Fibroblast of skin of right biceps (primary cell): ENCODE measurements at regions not wholly inside any gene's neighbourhood (a gene's known extent, or its start where the extent isn't known, plus 50 kb on each side); places are given as distances from the start of the nearest gene placed in this dataset.

Experiments used
- DNase-seq: peaks from one replicate; pipeline ENCODE4 v3.0.0-alpha.2; 2013

DNA sequence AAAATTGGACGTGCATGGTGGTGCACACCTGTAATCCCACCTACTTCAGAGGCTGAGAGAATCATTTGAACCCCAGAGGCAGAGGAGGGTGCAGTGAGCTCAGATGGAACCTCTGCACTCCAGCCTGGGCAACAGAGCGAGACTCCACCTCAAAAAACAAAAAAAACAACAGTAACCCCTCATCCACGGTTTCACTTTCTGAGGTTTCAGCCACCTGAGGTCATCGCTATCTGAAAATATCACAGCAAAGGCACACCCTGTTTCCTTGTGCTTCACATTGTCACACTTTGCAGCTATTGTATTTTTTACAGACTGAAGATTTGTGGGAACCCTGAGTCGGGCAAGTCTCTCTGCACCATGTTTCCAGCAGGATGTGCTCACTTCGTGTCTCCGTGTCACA lies 54.1 kb upstream of the FOXQ1 start:
- no peak for DNase-seq

DNA sequence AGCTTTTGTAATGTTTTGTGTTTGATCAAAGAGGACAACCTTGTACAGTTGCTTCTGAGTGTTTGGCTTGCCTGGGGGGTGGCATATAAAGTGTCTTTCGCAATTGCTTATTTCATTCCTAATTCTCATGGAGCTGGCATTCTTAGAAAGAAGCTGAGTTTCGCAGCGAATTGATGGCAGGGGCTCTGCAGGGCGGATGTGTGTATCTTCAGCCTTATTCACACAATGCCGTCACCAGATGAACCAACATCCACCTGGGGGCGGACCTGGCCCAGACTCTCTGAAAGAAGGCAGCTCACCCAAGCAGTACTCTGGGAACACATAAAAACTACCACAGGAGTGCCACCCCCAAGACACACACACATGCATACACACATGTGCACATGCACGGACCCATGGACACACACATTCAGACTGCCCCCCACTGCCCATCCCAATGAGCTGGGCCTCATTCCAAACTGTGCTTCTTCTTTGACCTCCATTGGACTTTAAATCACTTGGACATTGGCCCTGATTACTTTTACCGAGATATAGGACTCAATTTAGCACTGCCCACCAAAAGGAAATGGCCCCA lies 55.4 kb upstream of the FOXQ1 start:
- no peak for DNase-seq

DNA sequence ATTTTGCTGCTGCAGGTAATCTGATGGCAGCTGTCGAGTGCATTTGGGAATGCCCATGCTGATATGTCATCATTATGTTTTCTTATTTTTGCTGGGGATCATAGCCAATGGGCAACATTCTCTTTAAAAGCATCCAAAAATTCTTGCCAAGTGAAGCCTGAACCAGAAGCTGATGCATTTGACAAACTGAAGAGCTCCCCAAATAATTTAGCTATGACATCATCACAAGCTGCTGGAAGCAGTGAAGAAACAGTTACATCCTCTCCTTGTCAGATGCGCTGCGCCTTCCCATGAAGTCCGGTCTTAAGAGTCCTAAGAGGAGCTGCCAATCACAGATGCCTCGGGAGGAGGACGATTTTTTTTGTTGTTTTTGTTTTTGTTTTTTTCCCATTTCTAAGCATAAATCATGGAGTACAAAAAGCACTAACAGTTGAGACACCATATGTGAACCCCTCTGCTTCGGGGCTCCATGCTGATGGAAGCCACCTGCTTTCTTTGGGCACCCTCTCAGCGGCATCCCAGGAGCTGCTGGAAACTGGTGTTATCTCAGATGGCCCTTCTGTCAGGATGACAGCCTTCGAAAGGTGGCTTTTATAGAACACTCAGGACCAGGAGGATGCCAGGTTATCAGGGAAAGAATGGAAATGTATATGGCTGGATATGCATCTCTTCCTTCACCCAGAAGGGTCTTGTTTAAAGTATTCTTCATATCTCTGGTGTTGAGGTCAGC lies 56.1 kb upstream of the FOXQ1 start:
- peak; percentile 65 for DNase-seq

DNA sequence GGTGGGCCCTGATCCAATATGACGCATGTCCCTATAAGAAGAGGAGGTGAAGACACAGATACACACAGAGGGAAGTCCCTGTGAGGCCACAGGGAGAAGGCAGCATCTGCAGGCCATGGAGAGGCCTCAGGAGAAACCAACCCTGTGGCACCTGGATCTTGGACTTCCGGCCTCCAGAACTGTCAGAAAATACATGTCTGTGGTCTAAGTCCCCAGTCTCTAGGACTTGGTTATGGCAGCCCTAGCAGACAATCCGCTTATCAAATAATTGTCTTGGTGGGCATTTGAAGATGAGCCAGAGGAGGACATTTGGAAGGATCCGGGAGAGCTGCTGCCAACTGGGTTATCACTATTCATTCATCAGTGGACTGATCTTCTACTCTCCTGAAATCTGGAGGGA lies 57.6 kb upstream of the FOXQ1 start:
- DNase-seq, result no peak

DNA sequence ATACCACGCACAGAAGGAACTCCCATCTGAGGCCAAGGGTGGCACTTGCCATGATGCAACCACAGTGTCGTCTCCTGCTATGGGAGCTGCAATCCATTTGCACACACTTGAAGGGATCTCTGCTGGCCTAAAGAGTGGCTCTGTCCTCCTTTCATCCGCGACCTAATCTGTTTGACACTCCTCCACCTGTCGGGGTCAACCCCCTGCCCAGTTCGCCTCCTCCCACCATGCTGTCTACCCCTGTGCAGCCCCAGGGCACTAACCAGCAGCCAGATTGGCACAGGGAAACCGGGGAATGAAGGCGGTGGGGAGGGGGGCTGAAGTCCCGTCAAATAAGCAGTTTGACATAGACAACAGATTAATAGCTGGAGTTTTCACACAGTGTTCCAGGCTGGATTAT lies 58.1 kb upstream of the FOXQ1 start:
- no peak for DNase-seq

DNA sequence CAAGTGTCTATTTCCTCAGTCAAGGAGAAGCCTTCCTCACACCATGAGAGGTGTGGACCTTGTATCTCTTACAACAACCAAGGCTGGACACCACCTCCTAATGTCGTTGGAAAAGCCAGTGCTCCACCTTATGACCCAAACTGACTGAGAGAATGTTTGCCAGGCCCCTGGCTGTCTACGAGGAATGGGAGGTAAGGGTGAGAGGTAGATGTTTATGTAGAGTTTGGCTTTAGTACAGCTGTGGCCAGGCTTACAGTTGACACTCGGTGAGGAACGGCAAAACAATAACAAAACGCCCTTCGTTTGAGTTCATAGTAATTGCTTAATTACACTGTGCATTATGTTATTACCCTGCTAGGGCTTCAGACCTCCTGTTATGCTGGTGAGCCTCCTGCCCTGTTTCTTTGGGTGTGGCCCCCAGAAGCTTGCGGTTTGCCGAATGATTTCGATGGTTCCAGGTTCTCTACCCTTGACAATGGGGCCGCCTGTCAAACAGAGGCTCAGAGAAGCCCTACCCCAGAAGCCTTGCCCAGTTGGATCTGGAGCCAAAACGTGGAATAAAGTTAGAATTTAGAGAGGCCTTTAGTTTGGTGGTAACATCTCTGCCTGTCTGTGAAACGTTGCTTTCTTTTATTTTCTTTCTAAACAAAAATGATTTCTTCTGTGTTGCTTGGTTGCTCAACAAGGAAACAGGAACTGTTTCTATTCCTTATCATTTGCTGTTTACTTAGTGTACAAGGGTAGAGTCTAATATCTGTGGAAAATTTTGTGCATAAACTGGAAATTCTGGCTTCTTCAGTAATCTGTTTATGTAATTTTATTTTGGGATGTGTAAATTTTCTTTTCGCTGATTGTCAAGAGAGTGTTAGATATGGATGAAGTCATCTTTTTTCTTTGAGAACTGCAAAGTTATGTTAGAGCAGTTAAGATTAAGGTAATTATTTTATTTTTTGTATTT lies 60.4 kb upstream of the FOXQ1 start:
- no peak for DNase-seq

DNA sequence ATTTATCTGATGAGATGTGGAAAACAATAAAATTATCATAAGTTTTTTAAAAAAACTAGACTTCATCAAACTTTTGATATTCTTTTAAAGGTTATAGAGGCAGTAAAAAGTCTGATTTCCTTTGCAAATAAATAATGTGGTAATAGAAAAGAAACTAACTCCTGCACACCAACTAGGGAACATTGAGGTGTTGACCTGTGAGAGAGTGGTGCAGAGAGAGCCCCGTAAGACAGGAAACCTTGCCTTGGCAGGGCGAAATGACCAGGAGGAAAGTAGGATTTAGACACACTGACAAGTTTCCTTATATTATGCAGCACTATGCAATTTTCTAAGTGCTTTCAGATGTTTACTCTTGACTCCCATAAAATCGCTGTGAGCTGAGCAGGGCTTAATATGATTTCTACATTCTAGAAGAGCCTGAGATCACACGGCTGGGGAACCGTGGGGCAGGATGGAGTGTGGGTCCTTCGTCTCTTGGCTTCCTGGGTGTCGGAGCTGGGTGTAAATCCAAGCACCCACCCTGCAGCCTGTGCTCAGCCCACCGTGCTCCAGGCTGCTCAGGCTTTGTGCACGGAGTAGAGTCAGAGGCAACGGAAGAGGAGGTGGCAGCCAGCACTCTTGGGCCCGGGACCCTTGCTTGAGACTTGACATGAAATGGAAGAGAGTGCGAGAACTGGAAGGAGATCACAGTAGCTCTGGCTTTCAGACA lies 61.3 kb upstream of the FOXQ1 start:
- no peak for DNase-seq

DNA sequence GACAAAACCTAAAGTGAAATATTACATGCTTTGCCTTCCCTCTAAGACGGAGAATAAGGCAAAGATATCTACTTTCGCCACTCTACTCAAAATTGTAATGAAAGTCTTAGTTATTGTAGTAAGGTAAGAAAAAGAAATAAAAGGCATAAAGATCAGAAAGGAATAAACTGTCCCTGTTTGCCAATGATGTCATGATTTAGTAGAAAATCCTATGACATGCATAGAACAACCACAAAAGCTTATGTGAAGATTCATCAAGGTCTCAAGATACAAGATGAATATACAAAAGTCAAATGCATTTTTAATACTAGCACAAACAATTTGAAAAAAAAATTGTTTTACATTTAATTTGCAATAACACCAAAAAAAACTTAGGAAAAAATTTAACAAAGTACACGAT lies 64.0 kb upstream of the FOXQ1 start:
- DNase-seq, result no peak

DNA sequence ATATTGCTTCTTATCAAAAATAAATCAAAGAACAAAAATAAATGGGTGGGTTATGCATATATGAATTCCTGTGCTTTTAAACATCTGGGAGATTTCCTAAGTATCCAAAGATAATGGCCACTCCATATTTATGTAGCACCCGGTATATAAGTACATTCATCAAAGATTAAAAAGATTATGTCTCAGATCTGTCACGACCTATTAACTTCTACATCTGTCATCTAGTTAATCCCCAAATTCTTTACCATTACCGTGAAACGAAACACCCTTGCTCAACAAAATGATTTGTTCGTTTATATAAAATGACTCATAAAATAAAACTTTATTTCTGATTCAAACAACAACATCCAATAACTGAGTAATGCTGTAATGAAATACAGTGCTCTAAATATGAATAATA lies 64.8 kb upstream of the FOXQ1 start:
- DNase-seq, result peak; percentile 48

- DNase-seq, result no peak
Observed at GRCh38 chr6:1244941-1245340, 67.0 kb upstream of the FOXQ1 start.

DNA sequence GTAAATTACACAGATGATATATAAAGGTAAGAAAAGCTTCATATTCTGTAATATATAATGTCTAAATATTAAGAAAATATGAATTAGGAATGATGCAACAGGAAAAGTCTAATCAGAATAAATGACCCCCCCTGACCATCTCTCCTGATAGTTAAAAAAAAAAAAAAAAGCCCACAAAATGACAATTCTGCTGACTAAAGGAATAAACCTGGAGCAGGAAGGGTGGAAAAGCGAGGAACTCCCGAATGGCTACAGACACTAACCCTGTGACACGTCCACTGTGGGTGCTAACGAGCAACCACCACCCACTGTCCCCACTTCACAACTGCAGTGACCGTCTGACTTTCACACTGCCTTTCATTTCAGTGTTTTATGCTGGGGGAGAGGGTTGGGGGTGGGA lies 67.6 kb upstream of the FOXQ1 start:
- no peak for DNase-seq

- DNase-seq, result peak; percentile 65
Observed at GRCh38 chr6:1242446-1242845, 69.5 kb upstream of the FOXQ1 start.

DNA sequence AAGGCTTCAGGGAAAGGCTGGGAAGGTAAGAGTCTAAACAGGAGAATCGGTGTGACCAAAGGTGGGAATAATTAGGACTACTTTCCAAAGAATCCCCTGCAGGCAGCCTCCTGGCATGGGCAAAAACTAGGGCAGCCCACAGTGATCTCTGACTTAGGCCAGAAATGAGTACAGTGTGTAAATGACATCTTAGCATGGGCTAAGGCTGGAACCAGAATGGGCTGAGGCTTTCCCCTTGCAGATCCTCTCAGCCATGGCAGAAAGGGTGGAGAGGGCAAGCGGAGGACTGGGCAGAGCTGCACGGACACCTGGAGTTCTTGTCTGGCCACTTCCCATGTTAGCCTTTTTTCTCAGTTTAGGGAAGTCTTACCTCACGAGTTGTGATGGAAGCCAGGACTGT lies 69.9 kb upstream of the FOXQ1 start:
- DNase-seq, result no peak

GRCh38 chr6:1240766-1241318 lies 71.1 kb upstream of the FOXQ1 start:
- peak; percentile 32 for DNase-seq

GRCh38 chr6:1239805-1240204 lies 72.1 kb upstream of the FOXQ1 start:
- no peak for DNase-seq

DNA sequence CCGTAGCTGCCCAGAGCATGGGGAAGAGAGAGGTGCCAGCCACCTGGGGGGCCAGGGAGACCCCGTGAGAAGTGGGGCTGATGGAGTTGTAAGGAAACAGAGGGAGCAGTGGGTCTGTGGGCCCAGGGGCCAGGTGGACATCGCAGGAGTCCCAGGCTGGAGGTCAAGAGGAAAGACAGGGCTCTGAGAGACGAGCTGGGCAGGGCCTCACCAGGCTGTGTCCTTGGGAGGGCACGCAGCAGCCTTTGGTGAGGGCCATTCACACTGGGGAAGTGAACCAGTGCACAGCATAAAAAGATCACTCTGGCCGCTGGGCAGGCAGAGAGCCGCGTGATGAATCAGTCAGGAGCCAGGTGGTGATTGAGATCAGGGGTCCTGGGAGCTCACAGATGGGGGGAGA lies 73.9 kb upstream of the FOXQ1 start:
- no peak for DNase-seq

GRCh38 chr6:1237636-1238035 lies 74.3 kb upstream of the FOXQ1 start:
- no peak for DNase-seq

- DNase-seq, result no peak
Observed at GRCh38 chr6:1235825-1236224, 76.1 kb upstream of the FOXQ1 start.

GRCh38 chr6:1233924-1234323 lies 78.0 kb upstream of the FOXQ1 start:
- no peak for DNase-seq

DNA sequence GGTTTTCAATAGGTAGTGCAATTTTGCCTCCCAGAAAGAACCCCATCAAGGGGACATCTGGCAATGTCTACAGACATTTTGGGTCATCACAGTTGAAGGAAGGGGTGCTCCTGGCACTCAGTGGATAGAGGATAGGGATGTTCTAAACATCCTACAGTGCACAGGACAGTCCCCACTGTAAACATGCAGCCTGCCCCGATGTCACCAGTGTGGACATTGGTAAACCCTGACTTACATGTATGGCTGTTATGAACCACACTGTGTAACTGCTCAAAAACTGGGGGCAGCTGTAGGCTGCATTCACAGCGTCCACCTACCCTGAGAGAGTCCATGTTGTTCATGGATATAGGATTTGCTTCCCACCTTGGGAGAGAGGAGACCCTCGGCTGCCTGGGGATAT lies 79.3 kb upstream of the FOXQ1 start:
- DNase-seq, result no peak

DNA sequence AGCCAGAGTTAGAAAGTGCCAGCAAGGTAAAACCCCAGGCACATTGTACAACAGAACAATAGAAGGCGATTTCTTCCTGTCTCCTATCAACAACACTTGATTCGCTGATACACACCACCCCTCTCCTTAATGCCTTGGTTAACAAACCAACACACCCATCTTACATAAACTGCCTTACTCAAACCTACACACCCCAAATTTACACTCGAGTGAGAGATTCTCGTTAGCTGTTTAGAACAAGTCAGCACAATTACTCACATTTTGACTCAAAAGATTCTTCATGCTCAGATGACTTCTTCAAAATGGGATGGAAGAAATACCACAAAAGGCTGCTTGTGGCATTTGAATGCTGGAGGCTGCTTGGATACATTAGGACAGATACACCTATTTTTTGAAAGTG lies 80.0 kb upstream of the FOXQ1 start:
- no peak for DNase-seq

DNA sequence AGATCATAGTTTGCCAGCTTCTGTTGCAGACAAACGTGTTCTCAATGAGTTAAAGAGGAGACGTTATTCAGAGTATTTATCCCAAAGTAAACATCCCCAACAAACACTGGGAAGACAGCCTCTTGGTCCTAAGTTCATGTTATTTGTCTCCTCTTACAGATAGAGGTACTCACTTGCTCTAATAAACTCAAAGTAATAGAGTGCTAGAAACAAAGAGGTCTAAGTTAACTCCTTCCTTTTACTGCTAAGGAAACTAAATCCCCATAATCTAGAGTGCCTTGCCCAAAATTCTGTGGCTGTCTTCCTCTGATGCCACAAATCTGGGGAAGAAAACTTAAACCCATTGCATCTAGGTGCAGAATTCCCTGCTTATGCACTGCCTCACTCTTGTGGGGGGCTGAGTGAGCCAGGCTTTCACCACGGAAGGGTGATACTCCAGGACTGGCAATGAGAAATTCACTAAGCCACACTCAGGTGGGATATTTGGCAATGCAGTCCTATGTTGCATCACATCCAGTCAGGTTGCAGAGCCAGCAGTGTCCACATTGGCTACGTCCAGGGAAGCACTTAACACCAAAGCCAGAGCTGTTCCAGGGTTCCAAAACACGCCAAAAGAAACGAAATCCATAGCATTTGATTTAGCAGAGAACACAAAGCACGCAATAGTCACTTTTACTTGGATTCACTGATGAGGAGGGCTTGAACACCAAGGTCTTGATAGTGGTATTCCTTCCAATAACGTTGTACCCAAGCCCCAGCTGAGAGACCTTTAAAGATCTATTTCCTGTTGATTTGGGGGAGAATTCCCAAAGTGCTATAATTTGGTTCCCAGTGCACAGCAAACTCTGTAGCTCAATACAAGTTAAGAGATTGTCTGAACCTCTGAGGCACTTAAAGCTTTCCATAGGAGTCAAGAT lies 81.0 kb upstream of the FOXQ1 start:
- no peak for DNase-seq
